ENCODE measurements at regions not wholly inside any gene's neighbourhood (a gene's known extent, or its start where the extent isn't known, plus 50 kb on each side); places are given as distances from the start of the nearest gene placed in this dataset.

- Histone ChIP-seq H3K9me3 (ENCODE audit: low read depth, low read length, poor library complexity, severe bottlenecking) (no peaks in the 10 kb centered on the region), H3K27ac (ENCODE audit: low read depth, low read length, poor library complexity, severe bottlenecking) (peak overlapping the region; percentile 20), H3K27me3 (replicated peaks; ENCODE audit: insufficient read depth, low read depth, low read length, poor library complexity) (no peaks in the 10 kb centered on the region), H3K36me3 (ENCODE audit: insufficient read depth, low read length, poor library complexity, severe bottlenecking) (no peaks in the 10 kb centered on the region), H3K4me1 (ENCODE audit: insufficient read depth, low read length, poor library complexity, severe bottlenecking) (peaks cover 30% of the 10 kb centered on the region), H3K4me3 (ENCODE audit: low read depth, low read length, poor library complexity, severe bottlenecking) (no peak overlapping the region)
- CTCF ChIA-PET, result no interaction called here
- TF ChIP-seq CTCF (conservative IDR thresholded peaks at IDR 0.05; ENCODE audit: low read depth, low read length), result no peak
- no peak for TF ChIP-seq EZH2 (IDR thresholded peaks at IDR 0.05; ENCODE audit: borderline replicate concordance, low read depth, low read length, poor library complexity, severe bottlenecking)
- intact Hi-C loops (cut with micrococcal nuclease; ENCODE audit: unreplicated experiment), result no loop called here
- no TSS peak for BruUV-seq (replicated peaks)
- POLR2A ChIA-PET (ENCODE audit: low non-redundant PET), result no interaction called here
- peak; percentile 56 for DNase-seq (ENCODE audit: low spot score)
These were observed 128.9 kb downstream of the MTPAP start for GRCh38 chr10:30219971-30220751.

GRCh38 chr10:30216821-30217220 is 132.3 kb downstream of the MTPAP start:
- ChIA-PET CTCF (no interaction called here), POLR2A (ENCODE audit: low non-redundant PET) (no interaction called here)
- H3K36me3 ChIP-seq (ENCODE audit: insufficient read depth, low read length, poor library complexity, severe bottlenecking), result no peaks in the 10 kb centered on the region
- intact Hi-C loops (cut with micrococcal nuclease; ENCODE audit: unreplicated experiment), result no loop called here
- TF ChIP-seq EZH2 (IDR thresholded peaks at IDR 0.05; ENCODE audit: borderline replicate concordance, low read depth, low read length, poor library complexity, severe bottlenecking), result no peak
- no peak for TF ChIP-seq CTCF (conservative IDR thresholded peaks at IDR 0.05; ENCODE audit: low read depth, low read length)
- no peaks in the 10 kb centered on the region for H3K9me3 ChIP-seq (ENCODE audit: low read depth, low read length, poor library complexity, severe bottlenecking)
- peaks cover 31% of the 10 kb centered on the region for H3K4me1 ChIP-seq (ENCODE audit: insufficient read depth, low read length, poor library complexity, severe bottlenecking)
- no peaks in the 10 kb centered on the region for H3K27me3 ChIP-seq (replicated peaks; ENCODE audit: insufficient read depth, low read depth, low read length, poor library complexity)
- no peak overlapping the region for H3K4me3 ChIP-seq (ENCODE audit: low read depth, low read length, poor library complexity, severe bottlenecking)
- no peak for DNase-seq (ENCODE audit: low spot score)
- peak overlapping the region; percentile 32 for H3K27ac ChIP-seq (ENCODE audit: low read depth, low read length, poor library complexity, severe bottlenecking)
- BruUV-seq (replicated peaks), result no TSS peak

- H3K9me3 ChIP-seq (ENCODE audit: low read depth, low read length, poor library complexity, severe bottlenecking), result no peaks in the 10 kb centered on the region
- ChIA-PET POLR2A (ENCODE audit: low non-redundant PET) (no interaction called here), CTCF (no interaction called here)
- TF ChIP-seq EZH2 (IDR thresholded peaks at IDR 0.05; ENCODE audit: borderline replicate concordance, low read depth, low read length, poor library complexity, severe bottlenecking) (no peak), CTCF (conservative IDR thresholded peaks at IDR 0.05; ENCODE audit: low read depth, low read length) (no peak)
- no peaks in the 10 kb centered on the region for H3K27me3 ChIP-seq (replicated peaks; ENCODE audit: insufficient read depth, low read depth, low read length, poor library complexity)
- intact Hi-C loops (cut with micrococcal nuclease; ENCODE audit: unreplicated experiment), result no loop called here
- no peaks in the 10 kb centered on the region for H3K36me3 ChIP-seq (ENCODE audit: insufficient read depth, low read length, poor library complexity, severe bottlenecking)
- BruUV-seq (replicated peaks), result no TSS peak
- H3K4me1 ChIP-seq (ENCODE audit: insufficient read depth, low read length, poor library complexity, severe bottlenecking), result peaks cover 31% of the 10 kb centered on the region
- H3K4me3 ChIP-seq (ENCODE audit: low read depth, low read length, poor library complexity, severe bottlenecking), result no peak overlapping the region
- H3K27ac ChIP-seq (ENCODE audit: low read depth, low read length, poor library complexity, severe bottlenecking), result peak overlapping the region; percentile 32
- peak; percentile 82 for DNase-seq (ENCODE audit: low spot score)
These were observed 133.5 kb downstream of the MTPAP start for GRCh38 chr10:30215623-30216022.

All from A673 (cell line).